GM20431 (cell line): ENCODE measurements at regions not wholly inside any gene's neighbourhood (a gene's known extent, or its start where the extent isn't known, plus 50 kb on each side); places are given as distances from the start of the nearest gene placed in this dataset.

Experiments used
- in situ Hi-C: fragments of 300-500 bp; cut with MseI, MboI; formaldehyde crosslinking; loops from one replicate; pipeline ENCODE4 v1.15.0; 2020; ENCODE audit warnings: low sequenced_read_pairs; ENCODE audit not compliant: unreplicated experiment

GRCh38 chr7:114755856-114756255 lies 166.0 kb upstream of the MDFIC start:
- in situ Hi-C loops: no loop called here

- in situ Hi-C loops: no loop called here
Measured at GRCh38 chr7:114758661-114759227, 163.2 kb upstream of the MDFIC start.

DNA sequence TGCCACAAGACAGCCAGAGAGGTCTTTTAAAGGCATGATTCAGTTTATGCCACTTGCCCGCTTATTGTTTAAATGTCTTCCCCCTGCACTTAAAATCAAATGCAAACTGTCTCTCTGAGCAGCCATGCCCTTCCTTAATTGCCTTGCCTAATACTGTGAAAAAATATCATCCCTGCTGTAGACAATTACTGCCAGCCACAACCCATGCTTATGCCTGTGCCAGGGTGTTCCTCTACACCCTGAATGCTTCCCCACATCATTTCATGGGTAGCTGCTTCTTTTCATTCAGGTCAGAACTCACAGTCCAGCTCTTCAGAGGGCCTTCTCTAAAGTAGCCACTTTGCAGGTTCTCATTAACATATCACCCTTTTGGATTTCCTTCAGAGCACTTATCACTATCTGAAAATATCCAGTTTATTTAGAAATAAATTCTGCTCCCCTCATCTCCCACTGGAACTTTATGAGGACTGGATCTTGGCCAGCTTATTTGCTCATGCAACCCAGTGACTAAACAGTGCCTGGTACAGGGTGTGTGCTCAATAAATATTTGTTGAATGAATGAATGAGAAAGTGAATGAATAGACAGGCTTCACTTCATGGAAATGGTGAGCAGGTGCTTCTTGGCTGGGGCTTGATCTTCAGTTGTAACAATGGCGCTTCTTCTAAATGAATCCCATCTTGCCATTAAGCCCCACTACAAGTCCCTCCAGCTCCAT lies 162.4 kb upstream of the MDFIC start:
- in situ Hi-C loops: no loop called here

DNA sequence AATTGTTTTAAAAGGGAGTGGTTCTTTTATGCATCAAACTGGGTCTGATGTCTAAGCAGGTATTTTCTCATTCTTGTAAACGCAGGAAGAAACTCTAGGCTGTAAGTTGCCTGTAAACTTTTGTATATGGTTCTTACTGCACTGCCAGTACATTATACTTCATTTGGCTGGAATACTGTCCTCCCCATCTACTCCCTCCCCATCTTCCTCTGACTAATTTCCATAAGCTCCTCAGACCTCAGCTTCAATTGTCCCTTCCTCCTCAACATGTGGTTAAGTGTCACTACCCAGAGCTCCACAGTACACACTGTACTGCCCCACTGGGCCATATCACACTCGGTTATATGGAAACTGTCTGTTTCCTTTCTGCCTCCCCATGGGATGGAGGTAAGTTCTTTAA lies 161.4 kb upstream of the MDFIC start:
- in situ Hi-C loops: no loop called here

DNA sequence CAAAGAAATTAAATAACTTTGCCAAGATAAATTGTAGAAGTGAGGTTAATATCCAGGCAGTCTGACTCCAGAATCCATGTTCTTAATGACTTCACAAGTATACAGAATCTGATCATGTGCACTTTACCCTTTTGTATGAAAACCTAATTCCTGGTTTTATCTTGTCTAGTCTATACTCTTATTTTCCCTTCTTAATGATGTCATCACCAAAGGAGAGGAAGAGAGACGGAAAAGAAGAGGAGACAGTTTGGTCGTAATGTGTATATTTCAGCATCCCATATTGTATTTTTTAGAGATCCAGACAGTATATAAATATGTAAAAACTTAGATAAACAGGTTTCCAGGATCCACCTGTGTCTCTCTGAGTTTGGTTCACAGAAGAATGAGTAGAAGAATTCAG lies 159.9 kb upstream of the MDFIC start:
- in situ Hi-C loops: no loop called here

DNA sequence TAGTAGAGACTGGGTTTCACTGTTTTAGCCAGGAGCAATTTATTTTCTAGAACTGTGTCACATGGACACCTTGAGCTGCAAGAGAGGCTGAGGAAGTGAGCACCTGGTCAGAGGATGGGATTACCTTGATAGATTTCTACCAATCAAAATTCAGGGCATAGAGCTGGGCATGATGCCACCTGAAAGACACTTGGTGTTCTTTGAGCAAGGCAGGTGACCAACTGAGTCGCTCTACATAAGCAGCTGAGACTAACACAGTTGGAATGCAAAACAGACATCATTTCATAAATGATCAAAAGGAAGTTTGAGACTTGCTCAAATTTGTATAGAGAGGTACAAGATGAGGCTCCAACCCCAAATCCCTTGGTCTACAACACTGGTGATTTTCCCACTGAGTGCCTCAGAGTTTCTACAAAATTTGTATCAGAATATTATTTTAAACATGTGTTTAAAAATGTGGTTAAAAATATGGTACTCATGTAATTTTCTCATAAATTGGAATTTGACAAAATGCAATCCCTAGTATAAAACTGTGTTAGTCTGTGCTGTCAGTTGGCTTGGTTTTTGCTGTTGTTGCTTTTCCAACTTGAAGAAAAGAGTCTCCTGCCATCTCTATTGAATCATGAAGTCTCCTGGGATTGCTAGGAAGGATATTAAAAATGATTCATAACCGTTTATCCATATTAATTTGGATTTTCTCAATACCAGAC lies 156.4 kb upstream of the MDFIC start:
- in situ Hi-C loops: no loop called here

GRCh38 chr7:114766041-114766356 lies 155.9 kb upstream of the MDFIC start:
- in situ Hi-C loops: no loop called here

- in situ Hi-C loops: no loop called here
Measured at GRCh38 chr7:114777288-114777687, 144.6 kb upstream of the MDFIC start.

- in situ Hi-C loops: no loop called here
Measured at GRCh38 chr7:114783508-114783907, 138.4 kb upstream of the MDFIC start.

- in situ Hi-C loops: no loop called here
Measured at GRCh38 chr7:114784177-114784576, 137.7 kb upstream of the MDFIC start.

DNA sequence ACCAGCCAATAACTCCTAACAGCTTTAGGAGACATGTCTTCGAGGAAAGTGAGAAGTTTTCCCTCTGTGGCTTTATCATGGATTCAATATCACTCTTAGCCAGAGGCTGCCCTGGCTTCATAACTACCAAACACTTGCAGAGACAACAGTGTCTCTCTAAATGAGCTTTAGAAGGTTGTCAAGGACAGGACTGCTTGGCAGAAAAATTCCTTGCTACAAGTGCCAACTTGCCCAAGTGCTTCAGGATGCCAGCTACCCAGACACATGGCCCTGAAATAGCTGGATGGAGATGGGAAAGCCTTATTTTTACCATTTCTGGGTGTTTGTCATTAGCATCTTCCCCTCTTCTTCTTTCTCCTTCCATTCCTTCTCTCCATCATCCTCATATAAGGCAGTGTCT lies 137.1 kb upstream of the MDFIC start:
- in situ Hi-C loops: no loop called here

GRCh38 chr7:114785496-114785895 lies 136.4 kb upstream of the MDFIC start:
- in situ Hi-C loops: no loop called here

DNA sequence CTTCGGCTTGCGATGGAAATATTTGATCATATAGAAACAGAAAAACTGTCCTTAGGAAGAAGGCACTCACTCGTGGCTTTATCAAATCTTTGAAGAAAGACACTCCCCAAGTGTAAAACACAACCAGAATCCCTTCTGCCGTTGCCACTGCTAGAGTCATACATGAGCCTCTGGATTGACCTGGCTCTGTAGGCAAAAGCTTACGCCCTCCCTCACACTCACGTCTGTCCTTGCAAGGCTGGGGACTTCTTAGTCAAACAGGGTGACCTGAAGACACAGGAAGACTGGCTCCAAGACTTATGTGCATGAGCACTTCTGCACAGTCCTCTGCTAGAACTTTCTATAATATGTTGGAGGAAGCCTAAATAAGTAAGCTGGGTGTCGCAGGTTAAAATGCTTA lies 135.4 kb upstream of the MDFIC start:
- in situ Hi-C loops: no loop called here

- in situ Hi-C loops: no loop called here
Measured at GRCh38 chr7:114787556-114787955, 134.3 kb upstream of the MDFIC start.

DNA sequence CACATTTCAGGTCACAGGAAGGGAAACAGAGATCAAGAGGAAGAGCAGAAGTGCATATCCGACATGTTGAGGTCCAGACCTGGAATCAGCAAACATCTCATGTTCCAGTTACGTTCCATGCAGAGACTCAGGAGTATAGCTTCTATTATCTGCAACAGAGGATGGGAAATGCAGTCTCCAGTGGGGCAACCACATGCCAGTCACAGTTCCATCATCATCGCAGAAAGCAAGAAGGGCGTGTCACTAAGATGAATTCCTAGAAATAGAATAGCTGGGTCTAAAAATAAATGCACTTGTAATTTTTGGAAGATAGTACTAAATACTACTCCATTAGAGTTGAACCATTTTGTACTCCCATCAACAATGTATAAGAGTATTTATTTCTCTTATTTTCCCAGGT lies 133.2 kb upstream of the MDFIC start:
- in situ Hi-C loops: no loop called here

DNA sequence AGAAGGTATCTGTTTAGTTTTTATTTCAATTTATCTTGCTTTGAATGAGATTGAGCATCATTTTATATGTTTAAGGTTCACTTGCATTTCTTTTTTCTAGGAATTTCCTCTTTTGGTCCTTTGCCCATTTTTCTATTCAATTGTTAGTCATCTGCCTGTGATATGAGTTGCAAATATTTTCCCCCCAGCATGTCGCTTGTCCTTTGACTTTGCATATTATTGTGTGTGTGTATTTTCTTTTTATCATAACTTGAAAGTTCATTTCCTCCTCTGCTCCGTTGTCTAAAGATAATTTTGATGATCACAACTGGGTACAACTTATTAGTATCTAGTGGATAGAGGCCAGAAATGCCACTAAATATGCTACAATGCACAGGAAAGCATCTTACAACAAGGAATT lies 132.7 kb upstream of the MDFIC start:
- in situ Hi-C loops: no loop called here

- in situ Hi-C loops: no loop called here
Measured at GRCh38 chr7:114789871-114790311, 132.0 kb upstream of the MDFIC start.

GRCh38 chr7:114790521-114790920 lies 131.4 kb upstream of the MDFIC start:
- in situ Hi-C loops: no loop called here

- in situ Hi-C loops: no loop called here
Measured at GRCh38 chr7:114791771-114792170, 130.1 kb upstream of the MDFIC start.

DNA sequence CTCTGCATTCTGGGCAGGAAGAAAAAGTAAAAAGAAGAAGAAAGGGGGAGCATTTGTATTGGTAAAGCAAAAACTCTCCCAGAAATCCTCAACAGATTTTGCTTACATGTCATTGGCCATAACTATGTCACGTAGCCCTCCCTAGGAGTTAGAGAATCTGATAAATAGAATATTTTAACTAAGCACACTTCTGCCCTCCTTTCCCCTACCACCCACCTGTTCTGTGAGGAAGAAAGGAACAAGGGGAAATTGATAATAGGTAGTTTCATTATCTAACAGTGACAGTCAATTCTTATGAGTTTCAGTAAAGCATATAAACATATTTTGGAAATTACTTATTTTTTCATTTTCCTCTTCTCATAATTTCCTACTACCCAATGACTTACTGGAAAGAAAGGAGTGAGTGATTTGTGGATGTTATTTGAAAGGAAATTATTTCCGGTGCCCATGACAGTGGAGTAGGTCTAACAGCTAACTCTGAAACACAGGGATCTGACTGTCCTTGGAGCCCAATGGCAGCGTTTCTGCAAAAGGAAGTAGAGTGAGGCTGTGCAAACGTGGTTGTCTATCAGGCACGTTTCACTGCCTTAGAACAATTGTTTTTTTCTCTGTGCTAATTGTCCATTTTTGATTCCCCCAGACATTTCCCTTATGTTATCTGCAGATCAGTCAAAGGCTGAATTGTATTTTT lies 128.6 kb upstream of the MDFIC start:
- in situ Hi-C loops: no loop called here

- in situ Hi-C loops: no loop called here
Measured at GRCh38 chr7:114795475-114795874, 126.4 kb upstream of the MDFIC start.
